ENCODE measurements at regions not wholly inside any gene's neighbourhood (a gene's known extent, or its start where the extent isn't known, plus 50 kb on each side); places are given as distances from the start of the nearest gene placed in this dataset.

GRCh38 chr22:49112176-49112575 is 715.5 kb downstream of the BRD1 start:
- no peak for DNase-seq

- DNase-seq, result no peak
Measured at GRCh38 chr22:49111085-49111484, 716.6 kb downstream of the BRD1 start.

DNA sequence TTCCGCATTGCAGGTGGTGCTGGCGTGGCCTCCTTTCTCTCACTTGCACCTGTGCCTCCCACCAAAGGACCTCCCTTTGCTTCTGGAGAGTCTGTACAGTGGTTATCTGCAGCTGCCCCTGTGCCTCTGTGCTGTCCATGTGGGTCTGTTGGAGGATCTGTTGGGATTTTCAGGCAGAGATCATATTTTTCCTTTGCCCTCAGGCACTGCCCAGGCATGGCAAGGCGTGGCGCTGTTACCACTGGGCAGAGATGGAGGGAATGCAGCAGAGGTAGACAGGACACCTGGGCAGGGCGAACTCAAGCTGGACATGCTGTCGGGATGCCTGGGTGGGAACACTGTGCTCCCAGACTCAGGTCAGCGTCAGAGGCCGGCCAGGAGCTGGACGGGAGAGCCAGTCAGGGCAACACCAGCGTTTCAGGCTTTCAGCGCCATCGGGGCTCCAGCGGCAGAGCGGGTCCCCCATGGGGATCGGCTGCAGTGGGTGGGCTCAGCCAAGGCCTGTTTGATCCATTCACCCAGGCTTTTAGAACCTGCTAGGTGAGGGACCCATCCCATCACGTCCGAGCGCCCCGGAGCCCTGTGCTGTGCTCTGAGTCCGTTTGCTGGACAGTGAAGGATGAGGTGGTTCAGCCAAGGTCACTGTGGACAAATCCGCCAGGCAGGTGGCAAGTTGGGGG is 718.9 kb downstream of the BRD1 start:
- no peak for DNase-seq

- no peak for DNase-seq
Measured at GRCh38 chr22:49107961-49108530, 719.6 kb downstream of the BRD1 start.

- DNase-seq, result no peak
Measured at GRCh38 chr22:49107561-49107960, 720.1 kb downstream of the BRD1 start.

- DNase-seq, result no peak
Measured at GRCh38 chr22:49106842-49107152, 720.9 kb downstream of the BRD1 start.

- DNase-seq, result no peak
Measured at GRCh38 chr22:49106096-49106841, 721.4 kb downstream of the BRD1 start.

DNA sequence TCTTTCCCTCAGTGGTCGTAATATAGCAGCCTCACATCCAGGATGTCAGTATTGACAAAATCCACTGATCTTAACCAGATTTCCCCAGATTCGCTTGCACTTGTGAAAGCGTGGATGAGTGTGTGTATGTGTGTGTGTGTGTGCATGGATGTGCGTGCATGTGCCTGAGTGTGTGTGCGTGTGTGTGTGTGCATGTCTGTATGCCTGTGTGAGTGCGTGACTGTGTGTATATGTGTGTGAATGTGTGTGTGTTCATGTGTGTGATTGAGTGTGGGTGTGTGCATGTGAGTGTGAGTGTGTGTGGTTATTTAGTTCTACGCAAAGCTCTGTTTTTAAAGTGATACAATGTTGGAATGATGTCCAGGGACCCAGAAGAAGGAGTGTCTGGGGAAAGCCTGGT is 723.2 kb downstream of the BRD1 start:
- DNase-seq, result no peak

GRCh38 chr22:49103314-49104059 is 724.2 kb downstream of the BRD1 start:
- no peak for DNase-seq

- no peak for DNase-seq
Measured at GRCh38 chr22:49102367-49102766, 725.3 kb downstream of the BRD1 start.

GRCh38 chr22:49101873-49102272 is 725.8 kb downstream of the BRD1 start:
- DNase-seq, result no peak

GRCh38 chr22:49101225-49101624 is 726.4 kb downstream of the BRD1 start:
- DNase-seq, result no peak

DNA sequence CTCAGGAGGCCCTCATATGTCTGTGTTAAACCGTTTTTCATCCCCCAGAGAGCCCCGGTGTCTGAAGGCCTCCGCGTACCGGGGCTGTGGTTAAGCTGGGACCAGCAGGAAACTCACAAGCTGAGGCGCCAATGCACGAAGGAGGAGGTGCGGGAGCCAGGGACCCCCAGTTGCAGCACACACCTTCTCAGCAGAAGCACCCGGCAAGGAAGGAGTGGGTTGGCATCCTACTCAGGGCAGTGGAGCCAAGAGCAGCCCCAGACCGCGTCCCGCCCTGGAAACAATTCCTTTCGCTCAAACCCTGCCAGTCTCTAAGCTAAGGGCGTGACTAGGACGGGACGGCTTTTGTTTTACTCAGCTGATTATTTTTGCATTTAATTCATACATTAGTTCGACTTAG is 726.9 kb downstream of the BRD1 start:
- no peak for DNase-seq

DNA sequence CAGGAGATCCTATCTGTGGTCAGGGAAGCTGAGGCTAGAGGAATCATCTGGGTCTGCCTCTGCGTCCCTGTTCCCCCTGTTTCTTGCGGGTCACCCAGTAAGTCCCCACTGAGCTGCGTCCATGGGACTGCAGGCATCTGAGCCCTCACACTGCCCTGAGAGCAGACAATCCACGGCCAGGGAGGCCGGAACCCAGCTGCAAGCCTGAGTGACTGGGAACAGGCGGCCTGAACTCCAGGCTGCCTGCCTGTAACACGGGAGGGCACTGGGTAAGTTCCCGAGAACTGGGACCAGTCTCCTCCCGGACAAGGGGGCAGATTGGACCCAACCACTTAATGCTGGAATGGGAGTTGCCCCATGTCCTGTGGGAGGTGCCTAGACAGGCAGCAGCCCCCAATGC is 727.4 kb downstream of the BRD1 start:
- DNase-seq, result no peak

DNA sequence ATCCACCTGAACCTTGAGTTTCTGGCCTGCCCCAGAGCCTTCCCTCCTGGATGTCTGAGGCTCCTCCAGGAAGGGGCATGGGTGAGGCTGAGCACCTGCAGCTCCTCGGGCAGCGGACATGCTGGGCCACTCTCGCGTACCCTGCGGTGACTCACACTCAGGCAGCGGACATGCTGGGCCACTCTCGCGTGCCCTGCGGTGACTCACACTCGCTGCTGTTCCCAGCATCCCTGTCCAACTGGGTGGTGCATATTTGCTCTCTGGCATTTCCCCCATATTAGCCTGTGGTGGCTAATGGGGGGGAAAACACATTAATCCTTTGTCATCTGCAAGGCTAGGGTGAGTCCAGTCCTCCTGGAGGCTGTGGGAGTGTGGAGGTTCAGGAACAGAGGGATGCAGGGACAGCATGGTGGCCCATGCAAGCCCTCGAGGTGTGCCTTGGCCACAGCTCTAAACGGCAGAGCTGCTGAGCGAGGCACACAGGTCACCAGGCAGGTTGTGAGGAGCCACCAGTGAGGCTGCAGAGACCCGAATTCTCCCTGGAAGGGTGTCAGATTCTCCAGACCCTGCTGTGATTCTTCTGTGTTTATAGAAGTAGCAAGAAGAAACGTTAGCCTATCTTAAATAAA is 728.1 kb downstream of the BRD1 start:
- DNase-seq, result no peak

- DNase-seq, result no peak
Measured at GRCh38 chr22:49099089-49099488, 728.6 kb downstream of the BRD1 start.

DNA sequence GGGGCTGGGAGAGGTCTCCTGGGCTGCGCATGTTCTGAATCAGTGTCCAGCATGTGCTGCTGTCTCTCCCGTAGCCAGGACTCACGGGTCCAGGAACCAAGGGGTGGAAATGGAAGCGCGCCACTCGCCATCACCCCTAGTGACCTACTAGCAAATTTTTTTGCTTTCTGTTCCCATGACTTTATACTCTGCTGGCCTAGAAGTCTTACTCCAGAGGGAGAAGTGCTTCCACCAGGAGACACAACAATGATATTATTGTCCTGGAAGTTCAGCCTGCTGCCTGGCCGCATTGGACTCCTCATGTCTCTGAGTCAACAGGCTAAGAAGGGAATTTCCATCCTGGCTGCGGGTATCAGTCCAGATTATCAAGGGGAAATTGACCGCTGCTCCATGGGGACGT is 729.7 kb downstream of the BRD1 start:
- no peak for DNase-seq

DNA sequence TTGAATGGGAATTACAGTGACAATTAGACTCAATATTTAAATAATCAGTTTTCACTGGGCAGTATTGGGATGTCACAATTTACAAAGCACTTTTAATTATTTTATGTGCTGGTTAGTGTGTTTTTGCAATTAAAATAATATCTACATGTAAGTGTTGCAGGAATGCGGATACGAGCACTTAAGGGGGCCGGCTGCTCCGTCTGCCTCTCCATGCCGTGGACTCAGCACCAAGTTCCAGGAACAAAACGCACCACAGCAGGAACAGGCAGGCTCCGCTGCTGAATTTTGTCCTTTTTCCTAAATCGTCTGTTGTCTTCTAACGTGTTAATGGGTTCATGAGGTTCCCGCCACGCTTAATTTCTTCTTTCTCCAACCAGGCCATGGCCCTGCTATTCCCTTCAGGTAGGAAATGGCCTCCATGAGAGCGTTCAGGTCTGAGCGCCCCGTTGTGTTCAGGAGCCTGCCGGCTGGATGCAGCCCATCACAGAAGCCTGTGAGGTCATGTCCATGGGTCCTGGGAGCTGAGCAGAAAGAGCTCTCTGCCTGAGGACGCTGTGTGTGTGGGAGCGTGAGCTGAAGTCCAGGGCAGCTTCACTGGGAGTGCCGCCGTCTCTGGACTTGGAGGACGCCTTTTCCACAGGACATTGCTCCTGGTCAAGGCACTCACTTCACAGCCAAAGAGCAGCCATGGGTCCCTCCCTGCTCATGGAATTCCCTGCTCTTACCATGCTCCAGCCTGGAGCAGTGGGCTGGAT is 730.3 kb downstream of the BRD1 start:
- no peak for DNase-seq

- DNase-seq, result no peak
Measured at GRCh38 chr22:49096476-49096875, 731.2 kb downstream of the BRD1 start.

GRCh38 chr22:49095366-49095765 is 732.3 kb downstream of the BRD1 start:
- DNase-seq, result no peak

DNA sequence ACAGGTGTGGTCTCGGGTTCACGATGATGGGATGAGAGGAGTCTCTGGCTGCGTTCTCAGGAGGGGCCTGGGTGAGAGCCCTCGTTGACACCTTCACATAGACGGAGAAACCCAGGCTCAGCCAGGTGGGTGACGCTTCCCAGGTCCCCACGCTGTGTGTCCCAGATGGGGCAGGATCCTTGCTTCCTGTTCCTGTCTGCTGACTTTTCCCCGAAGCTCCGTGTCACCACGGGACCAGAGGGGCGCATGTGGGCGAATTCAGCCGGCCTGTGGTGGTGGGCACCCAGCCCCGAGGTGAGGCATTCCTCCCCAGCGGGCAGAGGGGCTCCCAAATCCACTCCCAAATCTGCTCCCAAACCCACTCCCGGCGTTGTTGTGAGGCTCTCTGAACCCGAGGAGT is 732.8 kb downstream of the BRD1 start:
- no peak for DNase-seq

- no peak for DNase-seq
Measured at GRCh38 chr22:49094151-49094550, 733.5 kb downstream of the BRD1 start.
